HFF-Myc (cell line): ENCODE measurements at regions not wholly inside any gene's neighbourhood (a gene's known extent, or its start where the extent isn't known, plus 50 kb on each side); places are given as distances from the start of the nearest gene placed in this dataset.

ENCODE experiments used
- DNase-seq: peaks from one replicate; pipeline ENCODE4 v3.0.0-alpha.2; 2011; ENCODE audit warnings: low read depth; ENCODE audit errors: extremely low read depth
- H3K4me3 ChIP-seq: replicated peaks from 2 replicates; pipeline ENCODE4 v1.5.1; 2011; ENCODE audit warnings: low read depth, mild to moderate bottlenecking, control low read depth, low read length
- CTCF ChIP-seq: IDR thresholded peaks from 2 replicates; pipeline ENCODE4 v1.5.1; 2012; ENCODE audit warnings: mild to moderate bottlenecking, low read depth, low read length, control low read depth; ENCODE audit errors: missing control alignments

DNA sequence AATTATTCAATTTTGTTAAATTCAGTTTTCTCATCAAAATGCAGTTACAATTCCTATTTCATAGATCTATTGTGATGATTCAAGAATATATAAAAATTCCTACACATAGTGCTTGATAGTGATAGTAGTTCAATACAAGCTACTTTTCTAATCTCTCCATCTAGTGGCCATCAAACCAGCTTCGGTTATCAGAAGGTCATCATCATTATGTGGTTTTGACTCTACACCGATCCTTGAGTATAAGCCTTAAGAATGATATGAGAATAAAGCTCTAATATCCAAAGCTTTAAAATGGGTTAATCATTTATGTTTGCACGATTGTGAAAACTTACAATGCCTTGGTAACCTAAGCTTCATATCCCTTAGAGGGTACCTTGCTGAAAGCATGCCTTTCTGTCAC, 167.5 kb upstream of the PREP start:
- no peak overlapping the region for H3K4me3 ChIP-seq
- DNase-seq: no peak
- TF ChIP-seq CTCF: no peak

DNA sequence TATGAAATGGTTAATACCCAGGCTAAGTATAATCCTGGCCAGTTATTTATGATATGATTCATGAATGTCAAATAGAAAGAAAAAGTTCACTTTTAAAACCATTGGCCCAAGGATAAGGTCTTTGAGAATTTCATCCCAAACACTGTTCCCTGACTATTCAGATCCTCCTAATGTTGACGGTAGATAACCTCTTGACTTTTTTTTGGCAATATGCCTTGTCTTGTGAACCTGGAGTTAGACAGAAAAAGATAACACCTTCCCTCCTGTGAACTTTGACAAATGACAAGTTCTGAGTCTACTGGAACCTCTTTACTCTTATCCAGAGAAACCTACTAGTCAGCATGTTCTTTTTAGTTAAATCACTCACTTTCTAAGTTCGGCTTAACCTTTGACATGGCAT, 166.8 kb upstream of the PREP start:
- no peak overlapping the region for H3K4me3 ChIP-seq
- no peak for DNase-seq
- TF ChIP-seq CTCF: no peak

- H3K4me3 ChIP-seq: no peak overlapping the region
- no peak for TF ChIP-seq CTCF
- DNase-seq: no peak
These were observed 165.9 kb upstream of the PREP start for GRCh38 chr6:105568751-105569150.

DNA sequence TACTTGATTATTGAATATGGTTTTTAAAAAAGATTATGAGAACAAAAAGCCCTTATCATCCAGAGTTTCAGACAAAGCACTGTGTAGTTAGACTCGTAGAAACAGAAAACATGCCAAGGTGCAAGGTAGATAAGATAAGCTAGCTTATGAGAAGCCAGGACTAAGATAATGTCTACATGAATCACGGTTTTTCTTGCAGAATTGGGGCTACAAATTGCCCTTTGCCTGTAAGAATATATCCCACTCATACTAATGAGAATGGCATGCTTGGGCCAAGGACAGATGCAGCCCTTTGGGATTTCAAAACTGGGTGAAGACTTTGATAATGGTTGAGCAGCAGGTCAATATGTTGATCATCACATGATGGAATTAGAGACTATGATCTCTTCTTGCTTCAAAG, 165.3 kb upstream of the PREP start:
- no peak for DNase-seq
- no peak overlapping the region for H3K4me3 ChIP-seq
- no peak for TF ChIP-seq CTCF

- no peak for DNase-seq
- TF ChIP-seq CTCF: no peak
- no peak overlapping the region for H3K4me3 ChIP-seq
These were observed 164.3 kb upstream of the PREP start for GRCh38 chr6:105567140-105567539.

GRCh38 chr6:105566503-105566902, 163.6 kb upstream of the PREP start:
- no peak for DNase-seq
- H3K4me3 ChIP-seq: no peak overlapping the region
- TF ChIP-seq CTCF: no peak

DNA sequence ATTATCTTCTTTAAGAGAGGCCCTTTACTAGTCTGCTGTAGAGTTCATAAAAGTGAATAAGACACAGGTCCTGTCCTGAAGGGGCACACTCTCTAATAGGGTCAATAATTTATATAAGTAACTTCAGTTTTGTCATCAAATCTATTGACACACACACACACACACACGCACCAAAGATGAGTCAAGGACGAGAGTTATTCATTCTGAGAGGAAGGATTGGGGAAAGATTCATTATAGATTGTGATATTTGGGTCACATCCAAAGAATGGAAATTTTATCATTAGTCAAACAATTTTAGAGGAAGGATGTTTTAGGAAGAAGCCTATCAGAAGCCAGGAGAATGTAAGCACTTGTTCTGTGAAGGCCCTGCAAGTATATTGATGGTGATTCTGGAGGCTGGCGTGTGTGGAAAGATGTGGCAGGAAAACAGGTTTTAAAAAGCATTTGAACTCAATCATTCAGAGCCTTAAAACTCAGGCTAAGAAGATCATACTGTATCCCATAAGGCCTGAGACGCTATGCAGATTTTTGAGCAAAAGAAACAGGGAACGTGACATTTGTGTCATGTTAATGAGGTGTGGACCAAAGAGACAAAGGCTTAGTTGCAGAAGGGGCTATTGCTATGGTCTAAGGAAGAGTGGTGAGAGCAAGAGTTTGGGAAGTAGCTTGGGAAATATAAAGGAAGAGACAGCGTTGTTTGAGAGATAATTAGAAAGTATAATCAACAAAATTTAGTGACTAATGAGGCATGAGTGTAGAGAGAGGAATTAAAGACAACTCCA, 161.4 kb upstream of the PREP start:
- H3K4me3 ChIP-seq: no peak overlapping the region
- TF ChIP-seq CTCF: no peak
- DNase-seq: no peak
